ENCODE measurements at regions not wholly inside any gene's neighbourhood (a gene's known extent, or its start where the extent isn't known, plus 50 kb on each side); places are given as distances from the start of the nearest gene placed in this dataset.

- TF ChIP-seq EZH2 (IDR thresholded peaks at IDR 0.05; ENCODE audit: insufficient read depth, poor library complexity, severe bottlenecking) (no peak), EZH2phosphoT487 (IDR thresholded peaks at IDR 0.05; ENCODE audit: insufficient read depth, low read depth) (no peak)
These were observed 1063.3 kb upstream of the EEF2KMT start for GRCh38 chr16:6160871-6161270.

Data from GM23248 (cell line).